MM.1S (cell line): ENCODE measurements at regions not wholly inside any gene's neighbourhood (a gene's known extent, or its start where the extent isn't known, plus 50 kb on each side); places are given as distances from the start of the nearest gene placed in this dataset.

Source experiments
- DNase-seq: peaks from one replicate; pipeline ENCODE4 v3.0.0-alpha.2; 2015
- H2AFZ ChIP-seq: fragments of 300-600 bp; sonication (generic); 2 replicates; pipeline ENCODE4 v1.6.0; 2016; ENCODE audit warnings: antibody characterized with exemption, low read length
- H3F3A ChIP-seq: fragments of 300-600 bp; sonication (generic); 2 replicates; pipeline ENCODE4 v1.6.1; 2016; ENCODE audit warnings: mild to moderate bottlenecking, antibody characterized with exemption, low read length, moderate library complexity, mixed read lengths; ENCODE audit not compliant: insufficient read depth
- H3K27ac ChIP-seq: fragments of 300-600 bp; sonication (generic); 2 replicates; pipeline ENCODE4 v1.5.1; 2016; ENCODE audit warnings: mild to moderate bottlenecking, low read length
- H3K27me3 ChIP-seq: fragments of 300-600 bp; sonication (generic); replicated peaks from 2 replicates; pipeline ENCODE4 v1.6.0; 2016; ENCODE audit warnings: low read length; ENCODE audit not compliant: insufficient read depth
- H3K36me3 ChIP-seq: fragments of 300-600 bp; sonication (generic); replicated peaks from 2 replicates; pipeline ENCODE4 v1.6.1; 2016; ENCODE audit warnings: mild to moderate bottlenecking, low read length, mixed read lengths; ENCODE audit not compliant: insufficient read depth
- H3K4me1 ChIP-seq: fragments of 300-600 bp; sonication (generic); 2 replicates; pipeline ENCODE4 v1.6.1; 2016; ENCODE audit warnings: low read length, mixed read lengths
- H3K4me2 ChIP-seq: fragments of 300-600 bp; sonication (generic); 2 replicates; pipeline ENCODE4 v1.6.0; 2016; ENCODE audit warnings: low read depth, low read length
- H3K4me3 ChIP-seq: fragments of 300-600 bp; sonication (generic); 2 replicates; pipeline ENCODE4 v1.5.1; 2016; ENCODE audit warnings: low read length, mixed read lengths
- H3K79me2 ChIP-seq: fragments of 300-600 bp; sonication (generic); 2 replicates; pipeline ENCODE4 v1.6.1; 2016; ENCODE audit warnings: mixed run types, low read length, mixed read lengths
- H3K9ac ChIP-seq: fragments of 300-600 bp; sonication (generic); 2 replicates; pipeline ENCODE4 v1.6.1; 2016; ENCODE audit warnings: low read length, mixed read lengths
- H3K9me2 ChIP-seq: fragments of 300-600 bp; sonication (generic); replicated peaks from 2 replicates; pipeline ENCODE4 v1.6.1; 2016; ENCODE audit warnings: mild to moderate bottlenecking, low read length, mixed read lengths; ENCODE audit not compliant: insufficient read depth
- H3K9me3 ChIP-seq: fragments of 300-600 bp; sonication (generic); replicated peaks from 2 replicates; pipeline ENCODE4 v1.6.1; 2016; ENCODE audit warnings: mild to moderate bottlenecking, low read length, mixed read lengths; ENCODE audit not compliant: insufficient read depth
- H4K20me1 ChIP-seq: fragments of 300-600 bp; sonication (generic); 2 replicates; pipeline ENCODE4 v1.6.1; 2016; ENCODE audit warnings: mild to moderate bottlenecking, low read length, moderate library complexity, mixed read lengths; ENCODE audit not compliant: insufficient read depth
- EZH2 ChIP-seq: fragments of 300-600 bp; sonication (generic); optimal IDR thresholded peaks from 2 replicates; pipeline ENCODE3; 2017; ENCODE audit warnings: low read depth, mild to moderate bottlenecking, antibody characterized with exemption, low read length, mixed read lengths
- EZH2phosphoT487 ChIP-seq: fragments of 300-600 bp; sonication (generic); IDR thresholded peaks from 2 replicates; pipeline ENCODE4 v1.6.1; 2018; ENCODE audit warnings: antibody characterized with exemption, low read length
- TF ChIP-seq, protein P1 (sequence below): fragments of 300-600 bp; sonication (generic); IDR thresholded peaks from 2 replicates; pipeline ENCODE4 v1.5.1; 2016; ENCODE audit warnings: antibody characterized with exemption, low read length, mixed read lengths

DNA sequence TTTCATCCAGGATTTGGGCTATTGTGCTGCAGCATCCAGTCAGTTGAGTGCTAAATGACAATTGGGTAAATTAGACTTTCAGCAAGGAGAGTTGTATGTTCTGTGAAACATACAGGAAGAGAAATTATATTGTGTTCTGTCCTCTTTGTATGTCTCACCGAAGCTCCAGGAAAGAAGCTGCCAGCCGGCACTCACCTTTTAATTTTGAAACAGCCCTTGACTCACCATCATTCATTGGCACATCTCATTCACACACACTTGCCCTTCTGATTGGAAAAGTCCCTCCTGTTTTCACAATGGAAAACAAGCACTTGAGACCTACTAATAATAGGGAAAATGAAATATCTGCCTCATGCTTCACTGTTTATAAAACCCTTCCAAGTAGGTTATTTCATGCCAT is 495.6 kb downstream of the RPS24 start:
- Histone ChIP-seq H3K27me3 (no peaks in the 10 kb centered on the region), H3K9ac (no peak overlapping the region), H4K20me1 (no peaks in the 10 kb centered on the region), H3K4me3 (no peak overlapping the region), H3K4me2 (no peak overlapping the region), H3K4me1 (no peaks in the 10 kb centered on the region), H3K9me2 (no peaks in the 10 kb centered on the region), H2AFZ (no peak overlapping the region), H3K79me2 (no peaks in the 10 kb centered on the region), H3F3A (no peaks in the 10 kb centered on the region), H3K9me3 (no peaks in the 10 kb centered on the region), H3K36me3 (no peaks in the 10 kb centered on the region), H3K27ac (no peak overlapping the region)
- TF ChIP-seq EZH2 (no peak), EZH2phosphoT487 (no peak)
- TF ChIP-seq, protein P1, sequence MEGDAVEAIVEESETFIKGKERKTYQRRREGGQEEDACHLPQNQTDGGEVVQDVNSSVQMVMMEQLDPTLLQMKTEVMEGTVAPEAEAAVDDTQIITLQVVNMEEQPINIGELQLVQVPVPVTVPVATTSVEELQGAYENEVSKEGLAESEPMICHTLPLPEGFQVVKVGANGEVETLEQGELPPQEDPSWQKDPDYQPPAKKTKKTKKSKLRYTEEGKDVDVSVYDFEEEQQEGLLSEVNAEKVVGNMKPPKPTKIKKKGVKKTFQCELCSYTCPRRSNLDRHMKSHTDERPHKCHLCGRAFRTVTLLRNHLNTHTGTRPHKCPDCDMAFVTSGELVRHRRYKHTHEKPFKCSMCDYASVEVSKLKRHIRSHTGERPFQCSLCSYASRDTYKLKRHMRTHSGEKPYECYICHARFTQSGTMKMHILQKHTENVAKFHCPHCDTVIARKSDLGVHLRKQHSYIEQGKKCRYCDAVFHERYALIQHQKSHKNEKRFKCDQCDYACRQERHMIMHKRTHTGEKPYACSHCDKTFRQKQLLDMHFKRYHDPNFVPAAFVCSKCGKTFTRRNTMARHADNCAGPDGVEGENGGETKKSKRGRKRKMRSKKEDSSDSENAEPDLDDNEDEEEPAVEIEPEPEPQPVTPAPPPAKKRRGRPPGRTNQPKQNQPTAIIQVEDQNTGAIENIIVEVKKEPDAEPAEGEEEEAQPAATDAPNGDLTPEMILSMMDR = no peak
- no peak for DNase-seq

DNA sequence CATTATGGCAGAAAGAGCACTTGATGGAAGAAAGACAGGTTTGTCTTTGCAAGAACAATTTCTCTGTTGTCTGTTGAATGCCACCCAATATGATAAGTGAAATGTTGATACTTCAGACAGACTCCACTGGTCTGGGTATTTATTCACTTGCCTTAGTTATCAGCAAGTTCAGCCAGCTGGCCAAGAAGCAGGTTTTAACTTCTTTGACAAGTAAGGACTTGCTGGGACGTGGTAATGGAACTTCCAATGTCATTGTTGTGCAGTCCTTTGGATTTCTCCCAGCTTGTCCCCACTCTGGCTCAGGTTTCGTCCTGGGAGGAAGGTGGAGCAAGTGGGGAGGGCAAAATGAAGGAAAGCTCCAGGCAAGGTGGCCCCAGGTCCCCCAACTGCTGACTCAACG is 497.4 kb downstream of the RPS24 start:
- Histone ChIP-seq H3K9me3 (no peaks in the 10 kb centered on the region), H3K4me2 (no peak overlapping the region), H3K27ac (no peak overlapping the region), H3K9me2 (no peaks in the 10 kb centered on the region), H3K27me3 (no peaks in the 10 kb centered on the region), H3K79me2 (no peaks in the 10 kb centered on the region), H3K4me3 (no peak overlapping the region), H3K9ac (no peak overlapping the region), H4K20me1 (no peaks in the 10 kb centered on the region), H3F3A (no peaks in the 10 kb centered on the region), H3K36me3 (no peaks in the 10 kb centered on the region), H3K4me1 (no peaks in the 10 kb centered on the region), H2AFZ (no peak overlapping the region)
- no peak for DNase-seq
- TF ChIP-seq EZH2 = no peak
- TF ChIP-seq, protein P1 = no peak
- no peak for TF ChIP-seq EZH2phosphoT487

DNA sequence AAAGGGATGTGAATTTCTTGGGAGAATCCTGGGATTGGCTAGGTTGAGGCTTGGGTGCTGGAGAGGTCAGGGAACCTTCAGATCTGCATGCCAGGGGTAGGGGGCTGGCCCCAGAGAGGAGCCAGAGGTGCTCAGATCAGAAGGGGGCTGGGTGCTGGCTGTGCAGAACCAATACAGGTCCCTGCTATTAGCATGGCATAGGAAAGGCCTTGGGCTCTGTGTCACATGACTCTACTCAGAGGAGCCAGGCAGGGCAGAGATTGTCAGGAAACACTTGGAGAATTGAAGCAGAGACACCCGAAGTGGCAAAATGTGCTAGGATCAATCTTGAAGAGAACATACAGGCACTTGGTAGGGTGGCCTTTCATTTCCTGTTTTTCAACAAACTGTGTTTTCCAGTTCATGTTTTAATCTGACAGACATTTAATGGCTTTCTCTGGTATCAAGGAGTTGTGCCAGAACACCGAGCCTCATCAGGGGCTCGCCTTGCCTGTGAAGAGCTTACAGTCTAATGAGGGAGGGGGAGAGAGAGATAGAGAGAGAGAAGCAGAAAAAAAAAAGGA is 498.9 kb downstream of the RPS24 start:
- Histone ChIP-seq H4K20me1 (no peaks in the 10 kb centered on the region), H3K9me3 (no peaks in the 10 kb centered on the region), H3K27me3 (no peaks in the 10 kb centered on the region), H3K4me3 (no peak overlapping the region), H3K4me1 (no peaks in the 10 kb centered on the region), H3F3A (no peaks in the 10 kb centered on the region), H3K9ac (no peak overlapping the region), H3K9me2 (no peaks in the 10 kb centered on the region), H3K4me2 (no peak overlapping the region), H2AFZ (no peak overlapping the region), H3K27ac (no peak overlapping the region), H3K36me3 (no peaks in the 10 kb centered on the region), H3K79me2 (no peaks in the 10 kb centered on the region)
- TF ChIP-seq, protein P1 = no peak
- no peak for TF ChIP-seq EZH2phosphoT487
- no peak for TF ChIP-seq EZH2
- DNase-seq = no peak
